ENCODE measurements at regions not wholly inside any gene's neighbourhood (a gene's known extent, or its start where the extent isn't known, plus 50 kb on each side); places are given as distances from the start of the nearest gene placed in this dataset.
"Not testable (repeated sequence)": the region's sequence is repeated elsewhere in the genome, so short reads cannot be mapped to it uniquely, and the experiment has no call there.

- Mint-ChIP-seq H3K27me3 (ENCODE audit: insufficient read depth) (peaks cover 36% of the 10 kb centered on the region), H3K4me3 (no peak overlapping the region), H3K9me3 (peaks cover 35% of the 10 kb centered on the region), H3K36me3 (ENCODE audit: low read depth) (peaks cover 3% of the 10 kb centered on the region), H3K4me1 (peaks cover 2% of the 10 kb centered on the region), H3K27ac (no peak overlapping the region)
- H3K9me3 ChIP-seq (ENCODE audit: control insufficient read depth, low read length) = peaks cover 4% of the 10 kb centered on the region
- H3K27ac ChIP-seq (ENCODE audit: low read depth, low read length) = no peak overlapping the region
- WGBS, 2 experiments (ENCODE audit: insufficient coverage in 1 of 2, insufficient read length in 1 of 2) = 77 to 82% methylated on average over 2 to 5 of the region's 5 CpGs
- H3K9ac ChIP-seq (ENCODE audit: extremely low read depth, low read length, poor library complexity, severe bottlenecking) = no peak overlapping the region
- H3K27me3 ChIP-seq (ENCODE audit: control insufficient read depth, insufficient read depth, low read length, poor library complexity, severe bottlenecking) = peaks cover 28% of the 10 kb centered on the region
- H3K4me1 ChIP-seq (ENCODE audit: control insufficient read depth, insufficient read depth, low read length) = peaks cover 3% of the 10 kb centered on the region
- H3K4me3 ChIP-seq (ENCODE audit: low read length) = peak overlapping the region; percentile 15
- TF ChIP-seq CTCF (conservative IDR thresholded peaks at IDR 0.05) = no peak
- DNase-seq = peak; percentile 82
- H3K36me3 ChIP-seq (ENCODE audit: control insufficient read depth, insufficient read depth, low read length) = no peaks in the 10 kb centered on the region
Observed at GRCh38 chr9:104304925-104305324, 199.1 kb upstream of the OR13F1 start.

GRCh38 chr9:104313396-104314110, 190.5 kb upstream of the OR13F1 start:
- no peak for DNase-seq
- Mint-ChIP-seq H3K4me1 (peaks cover 5% of the 10 kb centered on the region), H3K27ac (no peak overlapping the region), H3K27me3 (ENCODE audit: insufficient read depth) (peaks cover 29% of the 10 kb centered on the region), H3K36me3 (ENCODE audit: low read depth) (peaks cover 4% of the 10 kb centered on the region), H3K9me3 (peaks cover 26% of the 10 kb centered on the region), H3K4me3 (no peak overlapping the region)
- no peak for TF ChIP-seq CTCF (conservative IDR thresholded peaks at IDR 0.05)
- Histone ChIP-seq H3K36me3 (ENCODE audit: control insufficient read depth, insufficient read depth, low read length) (no peaks in the 10 kb centered on the region), H3K27me3 (ENCODE audit: control insufficient read depth, insufficient read depth, low read length, poor library complexity, severe bottlenecking) (peaks cover 32% of the 10 kb centered on the region), H3K9me3 (ENCODE audit: control insufficient read depth, low read length) (peaks cover 7% of the 10 kb centered on the region), H3K4me3 (ENCODE audit: low read length) (no peak overlapping the region), H3K9ac (ENCODE audit: extremely low read depth, low read length, poor library complexity, severe bottlenecking) (no peak overlapping the region), H3K4me1 (ENCODE audit: control insufficient read depth, insufficient read depth, low read length) (peaks cover 4% of the 10 kb centered on the region), H3K27ac (ENCODE audit: low read depth, low read length) (no peak overlapping the region)
- WGBS, 2 experiments (ENCODE audit: insufficient coverage in 1 of 2, insufficient read length in 1 of 2) = 25 to 57% methylated on average over 2 to 5 of the region's 5 CpGs

GRCh38 chr9:104316201-104317009, 187.7 kb upstream of the OR13F1 start:
- H3K9me3 Mint-ChIP-seq = peaks cover 24% of the 10 kb centered on the region
- not testable (repeated sequence) for H3K4me1 ChIP-seq (ENCODE audit: control insufficient read depth, insufficient read depth, low read length); DNase-seq; H3K27me3 Mint-ChIP-seq (ENCODE audit: insufficient read depth); H3K36me3 Mint-ChIP-seq (ENCODE audit: low read depth); H3K9ac ChIP-seq (ENCODE audit: extremely low read depth, low read length, poor library complexity, severe bottlenecking); H3K4me1 Mint-ChIP-seq; H3K27ac Mint-ChIP-seq; H3K4me3 ChIP-seq (ENCODE audit: low read length); H3K27ac ChIP-seq (ENCODE audit: low read depth, low read length); H3K36me3 ChIP-seq (ENCODE audit: control insufficient read depth, insufficient read depth, low read length); H3K4me3 Mint-ChIP-seq; H3K9me3 ChIP-seq (ENCODE audit: control insufficient read depth, low read length)
- 90 to 93% methylated on average over 18 to 48 of the region's 50 CpGs for WGBS, 2 experiments (ENCODE audit: insufficient coverage in 1 of 2, insufficient read length in 1 of 2)
- peaks cover 20% of the 10 kb centered on the region for H3K27me3 ChIP-seq (ENCODE audit: control insufficient read depth, insufficient read depth, low read length, poor library complexity, severe bottlenecking)
